ENCODE measurements at regions not wholly inside any gene's neighbourhood (a gene's known extent, or its start where the extent isn't known, plus 50 kb on each side); places are given as distances from the start of the nearest gene placed in this dataset.
"Not testable (repeated sequence)": the region's sequence is repeated elsewhere in the genome, so short reads cannot be mapped to it uniquely, and the experiment has no call there.

- no peak for DNase-seq (ENCODE audit: low read depth in 4 of 4, low spot score in 2 of 4)
Measured at GRCh38 chr17:71434716-71435115, 686.1 kb upstream of the SOX9 start.

GRCh38 chr17:71436479-71436878 lies 684.3 kb upstream of the SOX9 start:
- DNase-seq (ENCODE audit: low read depth in 4 of 4, low spot score in 2 of 4) = no peak

DNA sequence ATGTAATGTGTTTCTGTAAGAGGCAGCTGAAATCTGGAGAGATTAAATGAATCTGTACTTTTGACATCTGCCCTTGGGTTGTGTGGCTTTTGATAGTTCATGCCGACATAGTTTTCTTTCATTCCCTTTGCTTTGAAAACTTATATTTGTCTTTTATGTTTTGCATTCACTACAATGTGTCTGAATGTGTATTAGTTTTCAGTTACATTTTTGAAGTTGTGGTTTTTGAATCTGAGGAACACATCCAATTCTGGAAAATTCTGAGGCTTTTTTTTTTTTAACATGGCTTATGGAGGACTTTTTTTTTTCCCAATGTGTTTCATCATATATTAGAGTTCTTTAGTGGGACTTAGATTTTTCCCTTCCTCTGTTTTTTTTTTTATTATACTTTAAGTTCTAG lies 683.7 kb upstream of the SOX9 start:
- DNase-seq (ENCODE audit: low read depth in 4 of 4, low spot score in 2 of 4) = no peak

DNA sequence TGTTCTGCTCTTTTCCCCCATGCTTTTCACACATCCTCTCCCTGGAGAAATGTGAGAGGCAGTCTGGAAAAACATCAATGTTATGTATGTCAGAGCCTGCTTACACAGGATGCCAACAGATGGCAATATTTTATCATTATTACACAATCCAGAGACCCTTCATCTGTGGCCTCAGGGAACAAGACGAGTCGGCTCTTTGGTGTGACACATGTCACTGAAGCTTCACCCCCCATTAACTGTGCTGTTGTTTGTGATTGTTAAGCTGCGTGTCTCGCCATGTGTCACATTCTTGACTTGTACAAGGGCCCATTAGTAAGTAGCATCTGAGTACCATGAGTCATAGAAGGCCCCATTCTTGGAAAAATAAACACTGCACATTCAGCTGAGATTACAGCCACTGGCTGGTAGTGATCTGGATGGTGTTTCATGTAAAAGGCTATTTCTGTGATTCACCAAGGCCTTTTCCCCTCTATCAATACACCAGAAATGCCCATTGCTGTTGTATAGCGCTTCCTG lies 682.1 kb upstream of the SOX9 start:
- peak in 3 of 4 donors; percentile 3 to 10 (median 6) for DNase-seq (ENCODE audit: low read depth in 4 of 4, low spot score in 2 of 4)

DNA sequence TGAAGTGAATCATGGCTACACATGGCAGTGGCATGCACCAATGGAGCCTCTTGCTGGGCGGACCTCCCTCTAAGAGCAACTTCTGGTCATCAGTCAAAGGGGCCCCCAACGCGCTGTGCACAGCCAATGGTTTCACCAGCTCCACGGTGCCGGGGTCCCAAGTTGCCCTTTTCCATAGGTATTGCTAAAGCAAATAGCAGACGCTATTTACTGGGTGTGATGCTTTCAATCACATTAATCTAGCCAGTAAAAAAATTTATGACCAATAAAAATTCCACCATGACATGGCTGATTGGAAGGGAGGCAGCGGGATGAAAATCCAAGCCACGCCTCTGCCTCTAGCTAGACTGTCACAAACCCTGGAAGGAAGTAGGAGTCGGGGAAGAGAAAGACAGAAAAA lies 680.3 kb upstream of the SOX9 start:
- no peak for DNase-seq (ENCODE audit: low read depth in 4 of 4, low spot score in 2 of 4)

DNA sequence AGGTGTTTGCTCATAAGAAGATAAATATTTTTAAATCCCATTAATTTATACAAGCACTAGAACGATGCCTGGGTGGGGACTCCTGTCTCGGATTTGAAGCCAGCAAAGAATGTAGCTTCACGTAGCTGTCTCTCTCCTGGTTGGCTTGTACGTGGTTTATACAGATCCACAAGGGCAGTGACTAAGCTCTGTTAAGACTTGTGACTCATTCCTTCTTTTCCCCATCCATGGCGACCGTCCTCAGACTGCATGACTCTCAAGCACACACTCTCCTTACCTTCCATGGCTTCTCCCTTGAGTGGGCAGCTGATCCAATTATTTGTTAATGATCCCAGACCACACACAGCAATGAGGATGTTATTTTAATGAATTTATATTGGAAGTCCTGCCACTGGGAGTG lies 679.7 kb upstream of the SOX9 start:
- DNase-seq (ENCODE audit: low read depth in 4 of 4, low spot score in 2 of 4) = no peak

DNA sequence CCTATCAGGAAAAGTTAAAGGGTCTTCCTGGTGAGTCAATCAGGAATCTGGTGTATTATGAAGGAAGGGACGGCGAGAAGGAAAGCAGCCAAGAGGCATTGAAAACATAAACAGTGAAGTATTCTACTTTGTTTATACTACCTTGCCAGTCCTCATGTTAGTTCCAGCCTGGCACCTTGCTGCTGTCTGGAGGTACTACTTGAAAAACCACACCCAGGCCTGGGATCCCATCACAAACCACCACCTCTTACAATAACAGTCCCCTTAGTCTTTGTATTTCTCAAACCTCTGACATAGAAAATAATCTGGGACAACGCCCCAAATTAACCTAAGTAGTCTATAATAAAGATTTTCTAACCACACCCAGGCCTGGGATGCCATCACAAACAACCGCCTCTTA lies 676.7 kb upstream of the SOX9 start:
- DNase-seq (ENCODE audit: low read depth in 4 of 4, low spot score in 2 of 4) = no peak

DNA sequence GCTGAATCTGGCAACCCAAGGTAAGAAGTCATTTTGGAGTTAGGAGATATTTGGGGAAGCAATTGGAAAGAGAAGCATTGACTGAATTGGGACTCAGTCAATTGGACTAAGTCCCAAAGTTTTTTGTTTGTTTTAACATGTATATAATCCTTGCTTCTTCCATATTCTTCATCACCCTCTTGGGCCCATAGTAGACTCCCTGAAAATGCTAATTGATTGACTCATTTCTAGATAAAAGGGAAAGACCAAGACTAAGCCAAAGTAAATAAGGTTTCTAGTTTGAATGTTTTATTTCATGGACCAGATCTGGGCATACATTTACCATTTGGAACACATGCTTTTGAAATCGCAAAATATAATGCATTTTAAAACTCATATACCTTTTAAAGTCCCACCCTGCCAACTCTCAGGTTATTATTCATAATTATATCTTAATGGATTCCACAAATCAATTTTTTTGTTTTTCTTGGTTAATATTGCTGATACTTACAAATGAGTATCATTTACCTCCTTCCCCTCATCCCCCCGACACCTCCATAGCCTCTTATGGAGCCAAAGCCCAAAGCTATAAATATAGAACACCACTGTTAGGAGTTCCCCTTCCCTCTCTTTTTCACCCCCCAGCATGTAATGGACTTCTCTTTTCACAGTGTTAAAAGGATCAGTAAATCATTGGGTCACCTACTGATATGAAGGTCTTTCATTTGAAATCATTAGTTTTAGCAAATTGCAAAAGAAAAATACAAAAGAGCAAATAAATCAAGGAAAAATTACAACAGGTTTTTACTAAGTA lies 674.0 kb upstream of the SOX9 start:
- DNase-seq (ENCODE audit: low read depth in 4 of 4, low spot score in 2 of 4) = no peak

DNA sequence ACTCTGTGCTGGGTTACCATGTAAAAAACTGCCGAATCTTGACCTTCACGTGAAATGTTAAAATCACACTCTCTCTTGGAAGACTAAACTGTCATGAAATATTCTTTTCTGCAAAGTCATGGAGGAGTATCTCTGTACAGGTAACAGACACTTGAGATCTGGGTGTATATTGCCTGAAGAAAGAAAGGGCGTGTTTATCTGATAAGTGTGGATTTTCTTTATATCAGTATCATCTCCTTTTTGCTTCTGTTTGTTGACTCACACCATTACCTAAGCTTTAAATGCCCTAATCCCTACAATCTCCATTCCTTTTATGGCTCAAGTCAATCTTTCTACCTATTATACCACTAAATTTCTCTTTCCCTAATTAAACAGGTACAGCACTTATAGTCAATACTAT lies 673.2 kb upstream of the SOX9 start:
- no peak for DNase-seq (ENCODE audit: low read depth in 4 of 4, low spot score in 2 of 4)

DNA sequence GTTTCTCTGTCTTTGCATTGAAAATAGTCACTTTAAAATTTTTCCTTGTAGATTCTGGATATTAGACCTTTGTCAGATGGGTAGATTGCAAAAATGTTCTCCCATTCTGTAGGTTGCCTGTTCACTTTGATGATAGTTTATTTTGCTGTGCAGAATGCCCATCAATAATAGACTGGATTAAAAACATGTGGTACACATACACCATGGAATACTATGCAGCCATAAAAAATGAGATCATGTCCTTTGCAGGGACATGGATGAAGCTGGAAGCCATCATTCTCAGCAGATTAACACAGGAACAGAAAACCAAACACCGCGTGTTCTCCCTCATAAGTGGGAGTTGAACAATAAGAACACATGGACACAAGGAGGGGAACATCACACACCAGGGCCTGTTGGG lies 670.2 kb upstream of the SOX9 start:
- DNase-seq (ENCODE audit: low read depth in 4 of 4, low spot score in 2 of 4) = not testable (repeated sequence)

DNA sequence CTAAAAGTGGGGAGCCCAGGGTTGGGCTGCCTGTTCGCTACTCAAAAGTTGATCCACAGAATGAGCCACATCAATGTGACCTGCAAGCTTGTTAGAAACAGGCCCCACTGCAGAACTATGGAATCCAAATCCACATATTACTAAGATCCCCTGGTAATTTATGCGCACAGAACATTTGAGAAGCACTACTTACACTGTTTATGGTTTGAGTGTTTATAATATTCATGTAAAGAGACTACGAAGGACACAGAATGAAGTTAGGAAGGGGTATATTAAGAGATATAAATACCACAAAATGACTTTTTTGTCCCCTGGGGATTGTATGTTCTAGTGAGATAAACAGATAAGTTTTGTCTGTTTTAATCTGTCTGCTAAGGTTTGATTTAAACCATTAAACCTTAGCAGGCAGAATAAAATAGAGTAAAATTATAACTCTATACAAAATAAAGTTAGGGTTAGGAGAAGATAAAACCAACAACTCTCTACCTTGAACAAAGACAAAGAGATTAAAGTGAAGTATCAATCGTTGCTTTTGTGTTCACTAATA lies 666.9 kb upstream of the SOX9 start:
- DNase-seq (ENCODE audit: low read depth in 4 of 4, low spot score in 2 of 4) = no peak

- DNase-seq (ENCODE audit: low read depth in 4 of 4, low spot score in 2 of 4) = no peak
Measured at GRCh38 chr17:71455219-71455618, 665.6 kb upstream of the SOX9 start.

DNA sequence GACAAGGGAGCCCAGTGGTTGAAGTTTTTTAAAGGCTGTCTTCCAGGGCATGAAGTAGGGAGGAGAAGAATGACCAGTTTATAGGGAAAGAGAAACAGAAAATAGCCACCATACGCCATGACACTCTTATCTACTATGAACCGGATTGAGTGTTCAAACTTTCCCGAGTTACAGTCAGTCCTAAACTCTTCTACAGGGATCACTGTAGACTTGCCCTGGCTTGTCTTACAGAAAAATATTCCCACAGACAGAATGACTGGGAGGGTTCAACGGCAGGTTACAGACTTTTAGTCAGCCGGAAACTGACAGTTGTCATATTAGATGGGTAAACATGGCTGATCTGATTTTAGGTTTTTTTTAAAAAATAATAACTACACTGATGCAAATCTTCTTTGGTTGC lies 662.5 kb upstream of the SOX9 start:
- no peak for DNase-seq (ENCODE audit: low read depth in 4 of 4, low spot score in 2 of 4)

- no peak for DNase-seq (ENCODE audit: low read depth in 4 of 4, low spot score in 2 of 4)
Measured at GRCh38 chr17:71460943-71461342, 659.9 kb upstream of the SOX9 start.

- no peak for DNase-seq (ENCODE audit: low read depth in 4 of 4, low spot score in 2 of 4)
Measured at GRCh38 chr17:71461498-71462169, 659.2 kb upstream of the SOX9 start.

- DNase-seq (ENCODE audit: low read depth in 4 of 4, low spot score in 2 of 4) = no peak
Measured at GRCh38 chr17:71464241-71464640, 656.6 kb upstream of the SOX9 start.

GRCh38 chr17:71464751-71465150 lies 656.1 kb upstream of the SOX9 start:
- DNase-seq (ENCODE audit: low read depth in 4 of 4, low spot score in 2 of 4) = no peak

DNA sequence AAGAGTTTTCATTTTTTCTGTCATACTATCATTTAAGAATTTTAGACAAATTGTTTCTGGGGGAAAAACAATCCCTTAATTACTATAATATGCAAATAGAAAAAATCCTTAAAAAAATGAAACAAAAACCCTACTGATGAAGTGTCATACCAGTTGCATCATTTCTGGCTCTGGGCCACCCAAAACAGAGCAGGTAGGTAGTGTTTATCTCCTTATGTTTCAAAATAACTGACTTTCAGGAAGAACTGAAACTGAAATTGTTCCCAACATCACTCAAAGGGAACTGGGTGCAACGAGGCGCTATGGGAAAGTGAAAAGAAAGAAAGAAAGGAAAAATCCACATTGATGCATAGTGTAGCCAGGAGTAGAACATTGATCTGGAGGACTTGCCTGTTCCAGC lies 653.1 kb upstream of the SOX9 start:
- no peak for DNase-seq (ENCODE audit: low read depth in 4 of 4, low spot score in 2 of 4)

DNA sequence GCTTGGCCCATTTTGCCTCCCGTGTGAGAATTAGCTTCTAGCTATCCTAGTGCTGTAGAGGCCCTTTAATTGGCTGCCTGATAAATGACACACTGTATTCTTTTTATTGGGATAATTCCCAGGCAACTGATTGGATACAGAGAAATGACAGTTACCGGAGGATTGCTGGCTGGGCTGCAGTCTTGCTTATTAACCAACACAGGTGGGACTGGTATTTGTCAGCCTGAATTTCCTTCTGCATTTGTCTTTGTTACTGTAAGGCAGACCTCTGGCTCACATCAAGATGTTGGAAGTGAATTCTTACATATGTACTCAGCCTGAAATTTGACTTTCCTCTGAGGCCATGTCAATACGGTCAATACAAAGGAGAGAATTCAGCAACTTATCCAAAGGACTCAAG lies 650.8 kb upstream of the SOX9 start:
- DNase-seq (ENCODE audit: low read depth in 4 of 4, low spot score in 2 of 4) = no peak

DNA sequence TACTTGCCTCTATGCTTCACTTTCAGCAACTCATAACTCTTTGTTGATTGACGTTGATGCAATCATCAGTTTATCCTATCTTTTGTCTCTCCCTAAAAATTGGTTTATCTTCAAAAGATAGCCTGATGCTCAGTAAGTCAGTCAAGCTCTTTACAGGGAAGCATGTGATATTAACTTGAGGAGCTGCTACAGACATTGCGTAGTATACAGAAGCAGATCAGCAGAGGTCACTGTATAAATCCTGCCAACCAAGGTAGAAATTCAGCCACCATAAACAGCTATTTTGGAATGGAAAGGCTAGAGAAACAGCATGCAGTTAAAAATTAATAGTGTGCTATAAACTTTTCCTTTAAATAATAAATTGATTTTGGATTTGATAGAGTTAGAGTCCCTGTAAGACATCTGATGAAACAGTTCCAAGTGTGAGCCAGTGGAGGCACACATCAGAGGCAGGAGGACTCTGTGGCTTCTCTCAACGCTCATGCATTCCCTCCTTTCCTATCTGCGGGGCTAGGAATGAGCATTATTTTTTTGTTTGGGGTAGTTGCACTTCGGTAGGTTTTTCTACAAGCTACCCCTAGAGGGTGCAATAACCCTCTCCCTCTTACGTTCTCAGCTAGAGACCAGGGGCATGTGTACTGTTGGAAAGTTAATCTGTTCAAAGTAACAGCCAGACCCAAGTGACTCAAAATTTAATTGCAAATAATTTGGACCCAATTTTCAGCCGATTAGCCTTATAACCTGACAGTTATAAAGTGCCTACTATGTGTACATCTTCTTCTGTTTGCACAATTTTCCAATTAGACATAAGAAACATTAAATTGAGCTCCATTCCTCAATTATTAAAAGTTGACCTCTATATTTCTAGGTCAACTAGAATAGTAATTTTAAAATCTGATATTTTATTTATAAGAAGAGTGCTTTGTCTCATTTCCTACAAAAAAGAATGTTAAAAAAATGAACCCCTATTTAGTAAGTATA lies 647.7 kb upstream of the SOX9 start:
- DNase-seq (ENCODE audit: low read depth in 4 of 4, low spot score in 2 of 4) = peak in 1 of 4 donors; percentile 28

DNA sequence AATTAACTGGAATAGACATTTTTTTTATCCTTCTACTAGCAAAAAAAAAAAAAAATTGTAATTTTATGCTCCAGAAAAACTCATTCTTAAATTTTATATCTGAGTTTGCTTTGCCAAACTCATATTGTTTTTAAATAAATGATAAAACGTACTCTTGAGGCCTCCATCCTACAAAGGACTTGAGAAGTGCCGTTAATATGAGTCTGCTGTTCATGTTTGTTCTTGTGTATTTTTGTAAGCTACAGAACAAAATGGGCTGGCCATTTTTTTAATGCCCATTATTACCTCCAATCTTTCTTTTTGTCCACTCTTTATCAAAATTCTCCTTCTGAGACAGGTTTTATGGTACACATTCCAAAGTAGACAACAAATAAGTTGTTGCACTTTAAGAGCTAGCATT lies 643.5 kb upstream of the SOX9 start:
- no peak for DNase-seq (ENCODE audit: low read depth in 4 of 4, low spot score in 2 of 4)
